ENCODE measurements at regions not wholly inside any gene's neighbourhood (a gene's known extent, or its start where the extent isn't known, plus 50 kb on each side); places are given as distances from the start of the nearest gene placed in this dataset.

DNA sequence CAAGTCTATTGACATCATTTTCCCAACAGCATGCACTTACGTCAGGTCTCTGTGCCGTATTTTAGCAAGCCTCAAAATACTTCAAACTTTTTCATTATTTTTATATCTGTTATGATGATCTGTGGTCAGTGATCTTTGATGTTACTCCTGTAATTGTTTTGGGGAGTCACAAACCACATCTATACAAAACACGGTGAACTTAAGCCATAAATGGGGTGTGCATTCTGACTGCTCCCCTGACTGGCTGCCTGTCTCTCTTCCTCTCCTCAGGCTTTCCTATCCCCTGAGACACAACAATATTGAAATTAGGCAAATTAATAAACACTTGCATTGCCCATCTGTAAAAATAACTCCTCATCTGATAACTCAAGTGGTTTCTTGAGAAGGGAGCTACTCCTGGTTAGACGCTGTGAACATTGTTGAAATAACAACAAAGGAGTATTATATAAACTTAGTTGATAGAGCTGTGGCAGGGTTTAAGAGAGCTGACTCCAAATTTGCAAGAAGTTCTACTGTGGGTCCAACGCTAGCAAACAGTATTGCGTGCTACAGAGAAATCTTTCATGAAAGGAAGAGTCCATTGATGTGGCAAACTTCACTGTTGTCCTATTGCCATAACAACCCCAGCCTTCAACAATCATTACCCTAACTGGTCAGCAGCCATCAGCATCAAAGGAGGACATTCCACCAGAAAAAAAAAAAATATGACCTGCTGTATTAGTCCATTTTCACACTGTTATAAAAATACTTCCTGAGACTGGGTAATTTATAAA is 105.8 kb upstream of the DSCAM start:
- H3K4me1 Mint-ChIP-seq (ENCODE audit: low read depth): 0 out of 2 replicates have a peak, but pooled peaks cover 5% of the 10 kb centered on the region
- TF ChIP-seq, protein P1, sequence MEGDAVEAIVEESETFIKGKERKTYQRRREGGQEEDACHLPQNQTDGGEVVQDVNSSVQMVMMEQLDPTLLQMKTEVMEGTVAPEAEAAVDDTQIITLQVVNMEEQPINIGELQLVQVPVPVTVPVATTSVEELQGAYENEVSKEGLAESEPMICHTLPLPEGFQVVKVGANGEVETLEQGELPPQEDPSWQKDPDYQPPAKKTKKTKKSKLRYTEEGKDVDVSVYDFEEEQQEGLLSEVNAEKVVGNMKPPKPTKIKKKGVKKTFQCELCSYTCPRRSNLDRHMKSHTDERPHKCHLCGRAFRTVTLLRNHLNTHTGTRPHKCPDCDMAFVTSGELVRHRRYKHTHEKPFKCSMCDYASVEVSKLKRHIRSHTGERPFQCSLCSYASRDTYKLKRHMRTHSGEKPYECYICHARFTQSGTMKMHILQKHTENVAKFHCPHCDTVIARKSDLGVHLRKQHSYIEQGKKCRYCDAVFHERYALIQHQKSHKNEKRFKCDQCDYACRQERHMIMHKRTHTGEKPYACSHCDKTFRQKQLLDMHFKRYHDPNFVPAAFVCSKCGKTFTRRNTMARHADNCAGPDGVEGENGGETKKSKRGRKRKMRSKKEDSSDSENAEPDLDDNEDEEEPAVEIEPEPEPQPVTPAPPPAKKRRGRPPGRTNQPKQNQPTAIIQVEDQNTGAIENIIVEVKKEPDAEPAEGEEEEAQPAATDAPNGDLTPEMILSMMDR (IDR thresholded peaks at IDR 0.05): no peak
- peaks cover 26% of the 10 kb centered on the region for H3K9me3 Mint-ChIP-seq
- H3K36me3 Mint-ChIP-seq (ENCODE audit: low read depth): no peaks in the 10 kb centered on the region
- no peak overlapping the region for H3K4me3 Mint-ChIP-seq
- H3K27me3 Mint-ChIP-seq (ENCODE audit: insufficient read depth): peaks cover 2% of the 10 kb centered on the region
- no peak overlapping the region for H3K27ac Mint-ChIP-seq
- no peak for DNase-seq

DNA sequence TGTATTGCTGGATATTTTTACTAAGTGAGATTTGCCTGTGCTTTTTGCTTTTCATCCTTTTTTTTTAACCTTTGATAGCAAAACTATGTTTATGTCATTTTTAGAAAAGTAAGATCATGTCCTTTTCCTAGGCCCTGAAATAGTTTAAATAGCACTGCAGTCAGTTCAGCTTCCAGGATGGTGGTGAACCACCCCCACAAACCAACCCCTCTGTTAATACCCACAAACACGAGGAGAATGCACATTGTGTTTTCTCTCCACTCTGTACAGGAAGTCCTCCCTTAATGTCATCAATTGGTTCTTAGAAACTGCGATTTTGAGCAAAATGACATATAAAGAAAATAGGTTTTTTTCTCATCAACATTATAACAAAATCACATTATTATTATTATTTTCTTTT is 117.7 kb upstream of the DSCAM start:
- Mint-ChIP-seq H3K36me3 (ENCODE audit: low read depth) (no peaks in the 10 kb centered on the region), H3K4me1 (ENCODE audit: low read depth) (peaks cover 5% of the 10 kb centered on the region; the same call in 1 of the 2 replicates), H3K27me3 (ENCODE audit: insufficient read depth) (peaks cover 5% of the 10 kb centered on the region), H3K4me3 (no peak overlapping the region), H3K27ac (no peak overlapping the region), H3K9me3 (peaks cover 19% of the 10 kb centered on the region)
- TF ChIP-seq, protein P1 (IDR thresholded peaks at IDR 0.05): no peak
- DNase-seq: peak; percentile 27

- TF ChIP-seq, protein P1 (IDR thresholded peaks at IDR 0.05): no peak
- H3K27ac Mint-ChIP-seq: no peak overlapping the region
Observed at GRCh38 chr21:40967771-40968170, 120.8 kb upstream of the DSCAM start.

DNA sequence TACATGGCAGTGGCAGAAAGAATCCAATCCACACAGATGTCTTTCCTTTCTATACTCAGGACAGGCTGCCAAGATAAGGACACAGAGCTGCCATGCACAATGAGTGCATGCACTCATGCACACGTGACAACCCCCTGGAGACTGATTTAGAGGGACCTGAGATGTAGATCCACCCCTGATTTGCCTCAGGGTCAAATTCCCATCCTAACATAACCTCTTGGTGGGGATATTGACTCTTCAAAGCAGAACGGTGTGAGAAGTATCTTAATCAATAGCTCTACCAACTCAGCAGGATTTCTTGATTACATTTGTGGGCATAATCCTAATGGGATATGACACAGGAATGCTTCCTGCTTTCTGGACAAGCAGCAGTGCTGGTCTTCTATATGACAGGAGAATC is 125.2 kb upstream of the DSCAM start:
- TF ChIP-seq, protein P1 (IDR thresholded peaks at IDR 0.05): no peak
- H3K27me3 Mint-ChIP-seq (ENCODE audit: insufficient read depth): peaks cover 5% of the 10 kb centered on the region
- peaks cover 17% of the 10 kb centered on the region for H3K9me3 Mint-ChIP-seq

More at GRCh38 chr21:40967771-40968170, 120.8 kb upstream of the DSCAM start:
- H3K27me3 Mint-ChIP-seq (ENCODE audit: insufficient read depth): peaks cover 9% of the 10 kb centered on the region
- peaks cover 12% of the 10 kb centered on the region for H3K9me3 Mint-ChIP-seq
- no peak overlapping the region for H3K4me3 Mint-ChIP-seq
- no peaks in the 10 kb centered on the region for H3K36me3 Mint-ChIP-seq (ENCODE audit: low read depth)
- peaks cover 5% of the 10 kb centered on the region; the same call in 1 of the 2 replicates for H3K4me1 Mint-ChIP-seq (ENCODE audit: low read depth)
- DNase-seq: no peak

GRCh38 chr21:40976198-40977109 is 129.5 kb upstream of the DSCAM start:
- no peaks in the 10 kb centered on the region for H3K4me1 Mint-ChIP-seq (ENCODE audit: low read depth)
- TF ChIP-seq, protein P1 (IDR thresholded peaks at IDR 0.05): no peak
- no peak overlapping the region for H3K4me3 Mint-ChIP-seq
- no peaks in the 10 kb centered on the region; the same call in 1 of the 2 replicates for H3K27me3 Mint-ChIP-seq (ENCODE audit: insufficient read depth)
- DNase-seq: no peak
- no peak overlapping the region for H3K27ac Mint-ChIP-seq
- H3K9me3 Mint-ChIP-seq: peaks cover 28% of the 10 kb centered on the region
- H3K36me3 Mint-ChIP-seq (ENCODE audit: low read depth): no peaks in the 10 kb centered on the region

More for the DNA sequence above, 125.2 kb upstream of the DSCAM start:
- no peaks in the 10 kb centered on the region for H3K4me1 Mint-ChIP-seq (ENCODE audit: low read depth)
- no peaks in the 10 kb centered on the region for H3K36me3 Mint-ChIP-seq (ENCODE audit: low read depth)
- H3K4me3 Mint-ChIP-seq: no peak overlapping the region
- no peak for DNase-seq
- H3K27ac Mint-ChIP-seq: no peak overlapping the region
